ENCODE measurements at regions not wholly inside any gene's neighbourhood (a gene's known extent, or its start where the extent isn't known, plus 50 kb on each side); places are given as distances from the start of the nearest gene placed in this dataset.

DNA sequence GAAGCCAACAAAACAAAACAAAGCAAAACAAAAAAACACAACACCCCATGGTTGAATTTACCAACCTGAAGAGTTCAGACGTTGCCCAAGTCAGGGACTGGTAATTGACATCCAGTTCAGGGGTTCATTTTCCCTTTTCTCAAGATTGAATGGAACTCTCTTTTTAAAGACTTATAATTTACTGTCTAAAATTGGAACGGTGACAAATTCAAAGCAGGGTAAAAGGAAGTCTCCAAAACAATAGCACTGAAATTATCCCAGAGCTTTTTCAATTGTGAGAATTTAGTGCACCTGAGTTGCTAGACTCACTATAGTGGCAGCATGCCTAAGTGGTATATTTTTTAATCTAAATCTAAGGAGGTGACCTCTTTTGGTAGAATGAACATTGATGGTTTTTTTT is 90.9 kb upstream of the PREP start:
- H4K20me1 ChIP-seq (ENCODE audit: control insufficient read depth, insufficient read depth, low read length, poor library complexity, severe bottlenecking) = no peaks in the 10 kb centered on the region
- no peaks in the 10 kb centered on the region for H3K4me1 Mint-ChIP-seq
- H3K4me2 ChIP-seq (replicated peaks; ENCODE audit: low read depth, low read length, poor library complexity, severe bottlenecking) = no peak overlapping the region
- H3K79me2 ChIP-seq (ENCODE audit: control insufficient read depth, insufficient read depth, low read length) = no peaks in the 10 kb centered on the region
- H3K36me3 ChIP-seq (replicated peaks in 1 of 2; ENCODE audit: control extremely low read depth in 1 of 2, control insufficient read depth in 1 of 2, extremely low read depth in 1 of 2, insufficient read depth in 2 of 2, low read length in 1 of 2) = no peaks in the 10 kb centered on the region
- no peaks in the 10 kb centered on the region for H3K27me3 Mint-ChIP-seq
- H3K4me3 ChIP-seq (ENCODE audit: control extremely low read depth in 1 of 5, extremely low read depth in 1 of 5, insufficient read depth in 1 of 5, low read depth in 2 of 5, low read length in 4 of 5) = no peak overlapping the region
- no peaks in the 10 kb centered on the region for H3K27me3 ChIP-seq (replicated peaks in 1 of 4; ENCODE audit: control extremely low read depth in 1 of 4, control insufficient read depth in 3 of 4, insufficient read depth in 4 of 4, low read length in 3 of 4)
- H3K4me3 Mint-ChIP-seq = no peak overlapping the region
- no peaks in the 10 kb centered on the region for H3K9me3 ChIP-seq (ENCODE audit: control extremely low read depth in 1 of 3, control insufficient read depth in 2 of 3, insufficient read depth in 1 of 3, low read length in 2 of 3)
- intact Hi-C loops (cut with micrococcal nuclease) = no loop called here
- ChIA-PET CTCF (interaction anchor here (1.4 kb wide), 1 partner anchor 8 kb away, joined by 3 read pairs; no protein-coding TSS in a partner anchor), POLR2A (no interaction called here)
- TF ChIP-seq, protein P1, sequence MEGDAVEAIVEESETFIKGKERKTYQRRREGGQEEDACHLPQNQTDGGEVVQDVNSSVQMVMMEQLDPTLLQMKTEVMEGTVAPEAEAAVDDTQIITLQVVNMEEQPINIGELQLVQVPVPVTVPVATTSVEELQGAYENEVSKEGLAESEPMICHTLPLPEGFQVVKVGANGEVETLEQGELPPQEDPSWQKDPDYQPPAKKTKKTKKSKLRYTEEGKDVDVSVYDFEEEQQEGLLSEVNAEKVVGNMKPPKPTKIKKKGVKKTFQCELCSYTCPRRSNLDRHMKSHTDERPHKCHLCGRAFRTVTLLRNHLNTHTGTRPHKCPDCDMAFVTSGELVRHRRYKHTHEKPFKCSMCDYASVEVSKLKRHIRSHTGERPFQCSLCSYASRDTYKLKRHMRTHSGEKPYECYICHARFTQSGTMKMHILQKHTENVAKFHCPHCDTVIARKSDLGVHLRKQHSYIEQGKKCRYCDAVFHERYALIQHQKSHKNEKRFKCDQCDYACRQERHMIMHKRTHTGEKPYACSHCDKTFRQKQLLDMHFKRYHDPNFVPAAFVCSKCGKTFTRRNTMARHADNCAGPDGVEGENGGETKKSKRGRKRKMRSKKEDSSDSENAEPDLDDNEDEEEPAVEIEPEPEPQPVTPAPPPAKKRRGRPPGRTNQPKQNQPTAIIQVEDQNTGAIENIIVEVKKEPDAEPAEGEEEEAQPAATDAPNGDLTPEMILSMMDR (IDR thresholded peaks at IDR 0.05) = no peak
- TF ChIP-seq EZH2 (IDR thresholded peaks at IDR 0.05; ENCODE audit: borderline replicate concordance, insufficient read depth, low read depth, low read length, poor library complexity, severe bottlenecking) = no peak
- no peak overlapping the region for H3K27ac Mint-ChIP-seq
- no peak overlapping the region for H3K9ac ChIP-seq (ENCODE audit: low read length)
- H3K9me3 Mint-ChIP-seq (ENCODE audit: insufficient read depth) = no peaks in the 10 kb centered on the region
- DNase-seq (no peak), ATAC-seq (ENCODE audit: low read depth) (no peak)
- no CpG with 5 or more reads among the region's 2 CpGs for WGBS (ENCODE audit: insufficient coverage)
- H3K27ac ChIP-seq (ENCODE audit: low read length in 2 of 2) = no peak overlapping the region
- H2AFZ ChIP-seq (ENCODE audit: insufficient read depth, low read depth, low read length, poor library complexity, severe bottlenecking) = no peak overlapping the region
- H3K4me1 ChIP-seq (ENCODE audit: control insufficient read depth in 2 of 2, insufficient read depth in 2 of 2, low read length in 2 of 2) = no peaks in the 10 kb centered on the region

DNA sequence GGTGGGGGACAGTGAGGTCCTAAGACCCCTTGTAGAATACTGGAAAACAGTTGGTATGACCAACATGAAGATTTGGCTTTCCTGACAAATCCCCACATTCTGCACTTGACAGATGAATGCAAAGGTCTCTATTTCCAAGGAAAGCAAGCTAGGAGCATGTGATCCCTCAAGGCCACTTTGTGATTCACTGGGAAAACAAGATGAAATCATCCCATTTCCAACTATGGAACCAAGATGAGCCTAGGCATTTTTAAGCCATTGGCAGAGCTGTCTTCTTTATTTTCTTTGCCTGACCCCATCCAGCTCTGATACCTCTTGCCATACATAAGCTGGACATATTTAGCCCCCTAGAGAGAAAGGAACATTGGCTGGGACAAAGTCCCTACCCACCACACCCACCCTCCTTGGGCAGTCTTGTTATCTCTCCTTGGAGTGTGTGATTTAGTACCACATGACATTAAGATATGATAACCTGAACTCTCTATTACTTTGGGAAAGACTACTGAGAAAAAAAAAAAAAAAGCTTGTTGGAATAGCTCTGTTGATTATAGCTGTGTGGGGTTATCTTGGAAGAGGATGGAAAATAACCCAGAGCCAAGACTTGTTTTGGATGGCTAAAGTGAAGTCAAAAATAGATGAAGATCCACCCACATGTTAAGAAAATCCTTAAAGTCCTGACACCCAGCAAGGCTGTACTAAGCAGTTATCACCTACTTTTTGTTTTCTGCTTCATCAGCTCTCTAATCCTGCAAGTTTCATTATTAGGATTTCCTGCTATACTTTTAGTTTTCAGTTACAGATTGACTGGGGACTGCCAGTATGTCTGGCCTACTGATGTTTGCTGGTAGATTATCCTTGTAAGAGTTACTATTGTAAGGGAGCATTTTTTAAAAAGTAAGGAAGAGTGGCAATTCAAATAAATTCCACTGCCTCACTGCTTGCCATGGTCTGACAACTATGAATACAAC is 90.1 kb upstream of the PREP start:
- Histone ChIP-seq H3K4me3 (ENCODE audit: control extremely low read depth in 1 of 5, extremely low read depth in 1 of 5, insufficient read depth in 1 of 5, low read depth in 2 of 5, low read length in 4 of 5) (no peak overlapping the region), H4K20me1 (ENCODE audit: control insufficient read depth, insufficient read depth, low read length, poor library complexity, severe bottlenecking) (no peaks in the 10 kb centered on the region), H3K4me2 (replicated peaks; ENCODE audit: low read depth, low read length, poor library complexity, severe bottlenecking) (no peak overlapping the region), H3K4me1 (ENCODE audit: control insufficient read depth in 2 of 2, insufficient read depth in 2 of 2, low read length in 2 of 2) (no peaks in the 10 kb centered on the region), H3K27ac (ENCODE audit: low read length in 2 of 2) (no peak overlapping the region), H3K36me3 (replicated peaks in 1 of 2; ENCODE audit: control extremely low read depth in 1 of 2, control insufficient read depth in 1 of 2, extremely low read depth in 1 of 2, insufficient read depth in 2 of 2, low read length in 1 of 2) (no peaks in the 10 kb centered on the region), H2AFZ (ENCODE audit: insufficient read depth, low read depth, low read length, poor library complexity, severe bottlenecking) (no peak overlapping the region), H3K79me2 (ENCODE audit: control insufficient read depth, insufficient read depth, low read length) (no peaks in the 10 kb centered on the region), H3K9ac (ENCODE audit: low read length) (no peak overlapping the region), H3K27me3 (replicated peaks in 1 of 4; ENCODE audit: control extremely low read depth in 1 of 4, control insufficient read depth in 3 of 4, insufficient read depth in 4 of 4, low read length in 3 of 4) (no peaks in the 10 kb centered on the region), H3K9me3 (ENCODE audit: control extremely low read depth in 1 of 3, control insufficient read depth in 2 of 3, insufficient read depth in 1 of 3, low read length in 2 of 3) (no peaks in the 10 kb centered on the region)
- ATAC-seq (ENCODE audit: low read depth) (no peak), DNase-seq (no peak)
- Mint-ChIP-seq H3K4me1 (no peaks in the 10 kb centered on the region), H3K9me3 (ENCODE audit: insufficient read depth) (no peaks in the 10 kb centered on the region), H3K27me3 (no peaks in the 10 kb centered on the region), H3K4me3 (no peak overlapping the region), H3K27ac (no peak overlapping the region)
- CTCF ChIA-PET = interaction anchor here (1.0 to 1.4 kb wide), 3 partner anchors 8 to 730 kb away, joined by 3 to 4 read pairs (median 3); no protein-coding TSS in a partner anchor
- POLR2A ChIA-PET = no interaction called here
- intact Hi-C loops (cut with micrococcal nuclease) = no loop called here
- TF ChIP-seq EZH2 (IDR thresholded peaks at IDR 0.05; ENCODE audit: borderline replicate concordance, insufficient read depth, low read depth, low read length, poor library complexity, severe bottlenecking) = no peak
- TF ChIP-seq, protein P1 (IDR thresholded peaks at IDR 0.05) = no peak
